Left lobe of liver (tissue), 2 donors: ENCODE measurements at regions not wholly inside any gene's neighbourhood (a gene's known extent, or its start where the extent isn't known, plus 50 kb on each side); places are given as distances from the start of the nearest gene placed in this dataset.
"Not testable (repeated sequence)": the region's sequence is repeated elsewhere in the genome, so short reads cannot be mapped to it uniquely, and the experiment has no call there.

Source experiments
- ATAC-seq: fragments of 200-7000 bp; cut with Tn5 transposase; one replicate; pipeline ENCODE4 v1.9.1; 2020; ENCODE audit warnings: mild to moderate bottlenecking, moderate library complexity
- DNase-seq: peaks from one replicate; pipeline ENCODE4 v3.0.0-alpha.2; 2020; ENCODE audit warnings: low spot score
- donor health status: DM: no; HTN: no; CAD: no; lungs with moderate emphysema.
- donor health status: DM: no; HTN: yes; CAD: no.

DNA sequence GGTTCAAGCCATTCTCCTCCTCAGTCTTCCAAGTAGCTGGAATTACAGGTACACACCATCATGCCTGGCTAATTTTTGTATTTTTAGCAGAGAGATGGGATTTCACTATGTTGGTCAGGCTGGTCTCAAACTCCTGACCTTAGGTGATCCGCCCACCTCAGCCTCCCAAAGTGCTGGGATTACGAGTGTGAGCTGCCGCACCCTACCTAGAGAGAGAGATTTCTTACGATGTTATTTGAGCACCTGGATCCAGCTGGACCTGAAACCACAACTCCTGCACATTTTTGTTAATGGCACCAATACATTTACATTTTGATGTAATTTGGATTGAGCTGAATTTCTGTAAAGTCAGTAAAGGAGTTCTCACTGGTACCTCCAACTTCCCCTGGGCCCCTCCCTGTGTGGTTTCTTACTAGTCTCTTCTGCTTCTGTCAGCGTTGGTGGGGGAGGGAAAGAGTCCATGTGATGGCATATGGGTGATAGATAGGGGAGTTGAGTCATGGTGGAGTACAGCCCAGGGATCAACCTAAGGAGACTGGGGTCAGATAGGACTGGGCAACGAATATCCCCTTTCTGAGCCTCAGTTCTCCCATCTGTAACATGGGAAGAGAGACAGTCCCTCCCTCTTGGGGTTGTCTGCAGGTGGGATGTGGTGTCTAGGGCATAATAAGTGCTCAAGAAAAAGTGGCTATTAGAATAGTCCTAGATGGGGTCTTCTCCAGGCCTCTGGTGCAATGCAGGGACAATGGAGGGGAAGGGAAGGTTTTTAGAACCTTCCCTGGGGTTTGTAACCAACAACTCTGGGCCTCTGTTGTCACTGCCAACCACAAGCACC is 83.3 kb upstream of the MED13L start:
- DNase-seq: no peak
- no peak for ATAC-seq

DNA sequence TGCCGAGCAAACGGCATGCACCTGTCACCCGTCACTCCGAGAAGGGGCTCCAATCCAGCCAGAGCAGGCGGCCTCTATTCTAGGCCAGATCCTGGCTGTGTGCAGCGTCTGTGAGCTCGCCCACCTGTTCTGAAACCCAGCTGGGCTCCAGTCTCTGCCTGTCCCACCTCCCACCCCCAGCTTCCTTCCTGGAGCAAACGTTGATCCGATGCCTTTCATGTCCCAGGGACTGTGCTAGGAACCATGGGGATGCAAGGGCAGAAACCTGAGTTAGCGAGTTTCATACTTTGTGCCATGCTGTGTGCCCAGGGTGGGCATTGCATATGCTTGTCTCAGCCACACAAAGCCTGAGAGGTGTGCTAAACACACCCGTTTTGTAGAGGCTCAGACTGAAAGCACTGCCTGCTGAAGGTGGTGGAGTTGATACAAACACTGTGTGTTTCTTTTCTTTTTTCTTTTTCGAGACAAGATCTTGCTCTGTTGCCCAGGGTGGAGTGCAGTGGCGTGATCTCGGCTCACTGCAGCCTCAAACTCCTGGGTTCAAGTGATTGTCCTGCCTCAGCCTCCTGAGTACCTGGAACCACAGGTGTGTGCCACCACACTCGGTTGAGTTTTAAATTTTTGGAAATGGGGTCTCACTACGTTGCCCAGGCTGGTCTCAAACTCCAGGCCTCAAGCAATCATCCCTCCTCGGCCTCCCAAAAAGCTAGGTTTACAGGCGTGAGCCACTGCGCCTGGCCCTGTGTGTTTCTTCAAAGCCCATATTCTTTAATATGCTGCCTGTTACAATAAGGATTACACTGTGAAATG is 84.1 kb upstream of the MED13L start:
- DNase-seq: no peak
- no peak for ATAC-seq

DNA sequence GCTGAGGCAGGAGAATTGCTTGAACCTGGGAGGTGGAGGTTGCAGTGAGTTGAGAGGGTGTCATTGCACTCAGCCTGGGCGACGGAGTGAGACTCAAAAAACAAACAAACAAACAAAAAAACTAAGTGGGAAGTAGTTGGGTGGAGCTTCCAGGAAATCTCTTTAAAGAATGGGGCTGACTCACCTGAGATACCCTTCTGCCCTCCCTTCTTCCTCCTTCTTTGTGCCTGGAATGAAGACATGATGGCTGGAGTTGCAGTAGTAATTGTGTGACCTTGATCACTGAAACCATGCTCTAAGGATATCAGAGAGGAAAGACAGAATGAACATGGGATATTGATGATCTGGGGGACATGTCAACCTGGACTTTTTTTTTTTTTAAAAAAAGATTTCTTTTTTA is 87.6 kb upstream of the MED13L start:
- DNase-seq (no peak), ATAC-seq (no peak)

DNA sequence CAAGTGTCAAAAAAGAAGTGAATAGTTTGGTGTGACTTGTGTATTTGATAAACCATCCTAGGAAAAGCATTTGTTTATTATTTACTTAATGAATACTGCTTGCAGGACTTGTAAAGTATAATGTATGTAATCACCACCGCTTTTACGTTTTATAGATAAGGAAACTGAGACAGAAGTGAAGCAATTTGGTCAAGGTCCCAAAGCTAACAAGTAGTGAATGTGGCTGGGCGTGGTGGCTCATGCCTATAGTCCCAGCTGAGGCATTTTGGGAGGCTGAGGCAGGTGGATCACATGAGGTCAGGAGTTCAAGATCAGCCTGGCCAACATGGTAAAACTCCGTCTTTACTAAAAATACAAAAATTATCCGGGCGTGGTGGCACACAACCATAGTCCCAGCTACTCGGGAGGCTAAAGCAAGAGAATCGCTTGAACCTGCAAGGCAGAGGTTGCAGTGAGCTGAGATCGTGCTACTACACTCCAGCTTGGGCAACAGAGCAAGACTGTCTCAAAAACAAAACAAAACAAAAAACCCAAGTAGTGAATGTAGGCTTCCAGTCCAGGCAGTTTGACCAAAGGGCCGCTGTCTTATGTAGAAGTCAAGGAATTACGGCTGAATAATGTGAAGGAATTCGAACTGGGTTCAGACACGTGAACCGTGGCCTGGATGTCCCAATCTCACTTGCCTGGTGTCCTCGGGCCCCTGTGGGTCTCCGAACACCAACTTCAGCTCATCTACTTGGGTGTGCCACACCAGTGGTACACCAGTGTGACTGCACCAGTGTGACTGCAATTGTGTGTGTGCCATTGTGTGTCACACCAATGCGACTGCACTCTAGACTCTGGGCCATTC is 88.3 kb upstream of the MED13L start:
- ATAC-seq: no peak
- DNase-seq: no peak

DNA sequence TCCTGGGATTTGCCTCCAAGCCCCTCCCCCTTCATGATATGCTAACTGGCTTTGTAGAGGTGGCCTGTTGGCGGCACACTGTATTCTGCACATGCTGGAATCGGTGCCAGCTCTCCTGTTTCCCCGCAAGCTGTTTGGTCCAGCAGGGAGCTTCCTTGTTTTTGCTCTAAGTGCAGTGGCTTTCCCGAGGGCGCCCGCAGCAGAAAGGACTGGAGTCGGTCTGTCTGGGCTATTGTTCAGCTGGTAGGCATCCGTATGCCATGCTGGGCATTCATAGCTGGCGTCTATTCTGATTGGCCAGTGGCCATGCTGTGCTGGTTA is 88.9 kb upstream of the MED13L start:
- peak; percentile 85 for ATAC-seq
- peak; percentile 80 for DNase-seq

DNA sequence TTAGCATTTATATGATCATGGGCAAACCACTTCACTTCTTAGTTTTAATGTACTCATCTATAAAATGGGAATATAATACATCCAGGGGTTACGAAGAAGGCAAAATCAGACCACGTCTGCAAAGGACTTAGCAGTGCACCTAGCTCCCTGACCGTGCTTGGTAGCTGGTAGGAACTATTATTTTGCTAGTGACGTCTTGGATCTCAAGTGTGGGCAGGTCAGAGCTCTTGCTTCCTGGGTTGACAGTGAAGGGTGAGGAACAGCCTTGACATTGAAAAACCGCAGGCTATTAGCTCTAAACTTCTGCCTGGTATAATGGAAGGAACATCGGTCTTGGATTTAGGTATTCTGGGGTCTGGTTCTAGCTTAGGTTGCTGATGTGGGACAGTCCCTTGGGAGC is 89.3 kb upstream of the MED13L start:
- DNase-seq (no peak), ATAC-seq (no peak)

GRCh38 chr12:116368196-116369194 is 91.0 kb upstream of the MED13L start:
- DNase-seq (peak; percentile 63), ATAC-seq (peak; percentile 78)

DNA sequence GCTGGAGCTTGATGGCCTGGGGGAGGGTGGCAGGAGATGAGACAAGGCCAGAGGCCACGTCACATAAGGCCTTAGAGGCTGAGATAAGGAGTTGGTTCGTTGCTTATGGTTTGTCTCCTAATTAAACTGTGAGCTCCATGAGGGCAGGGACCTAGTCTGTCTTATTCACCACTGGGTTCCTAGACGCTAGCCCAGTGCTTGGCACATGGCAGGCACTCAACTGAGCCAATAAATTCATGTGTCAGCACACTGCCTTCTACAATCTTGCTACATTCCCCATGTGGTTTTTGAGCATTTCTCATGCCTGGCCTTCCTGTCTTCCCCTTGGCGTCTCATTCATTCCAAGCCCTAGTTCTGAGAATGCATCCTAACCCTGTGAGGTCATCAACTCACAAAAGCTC is 92.5 kb upstream of the MED13L start:
- ATAC-seq: no peak
- no peak for DNase-seq

GRCh38 chr12:116370886-116371580 is 93.5 kb upstream of the MED13L start:
- DNase-seq: no peak

DNA sequence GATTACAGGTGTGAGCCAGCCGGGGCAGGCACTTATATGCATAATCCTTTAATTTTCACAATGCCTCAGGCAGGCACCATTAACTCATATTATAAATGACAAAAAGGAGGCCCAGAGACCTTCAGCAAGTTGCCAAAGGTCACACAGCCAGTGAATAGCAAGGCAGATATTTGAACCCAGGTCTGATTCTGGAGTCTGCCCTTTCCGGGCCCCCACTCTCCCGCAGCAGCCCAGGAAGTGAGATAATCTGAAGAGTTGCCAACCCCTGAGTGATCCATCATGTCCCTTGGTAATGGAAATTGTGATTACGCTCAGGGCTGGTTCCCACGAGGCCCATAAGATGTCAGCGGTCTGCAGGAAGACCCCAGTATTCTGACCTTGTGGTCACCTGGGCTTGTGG is 95.3 kb upstream of the MED13L start:
- DNase-seq (no peak), ATAC-seq (no peak)

More at GRCh38 chr12:116370886-116371580, 93.5 kb upstream of the MED13L start:
- no peak for ATAC-seq

DNA sequence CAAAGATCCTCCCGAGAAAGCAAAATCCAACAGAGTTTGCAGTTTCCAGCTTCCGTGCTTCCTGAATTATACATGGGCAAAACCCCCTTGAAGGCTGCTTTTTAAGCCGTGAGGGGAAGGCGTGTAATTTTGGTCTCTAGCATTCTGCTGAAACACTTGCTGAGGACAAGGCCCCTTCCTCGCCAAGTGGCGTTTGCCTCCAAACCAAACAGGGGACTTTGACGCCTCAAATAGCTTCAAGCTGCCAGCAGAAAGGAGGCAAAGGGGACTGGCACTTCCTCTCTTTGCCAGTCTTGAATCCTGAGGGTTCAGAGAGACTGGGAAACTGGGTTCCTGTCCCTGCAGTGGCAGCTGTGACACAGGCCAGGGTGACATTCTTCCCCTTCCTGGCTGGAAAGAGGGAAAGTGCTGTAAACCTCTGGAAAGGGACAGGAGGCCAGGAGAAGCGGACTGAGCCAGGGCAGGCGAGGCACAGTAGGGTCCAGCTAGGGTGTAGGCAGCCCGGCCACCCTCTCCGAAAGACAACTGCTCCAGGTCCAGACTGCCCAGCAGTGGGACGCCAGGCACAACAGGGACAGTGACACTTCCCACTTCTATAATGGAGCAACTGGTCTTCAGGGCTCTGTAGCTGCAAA is 96.2 kb upstream of the MED13L start:
- ATAC-seq (no peak), DNase-seq (no peak)

GRCh38 chr12:116374207-116374606 is 96.7 kb upstream of the MED13L start:
- ATAC-seq (no peak), DNase-seq (no peak)

- DNase-seq (no peak), ATAC-seq (no peak)
Measured at GRCh38 chr12:116375278-116375842, 97.9 kb upstream of the MED13L start.

- DNase-seq: peak; percentile 61
- peak; percentile 80 for ATAC-seq
Measured at GRCh38 chr12:116376354-116377193, 99.1 kb upstream of the MED13L start.

DNA sequence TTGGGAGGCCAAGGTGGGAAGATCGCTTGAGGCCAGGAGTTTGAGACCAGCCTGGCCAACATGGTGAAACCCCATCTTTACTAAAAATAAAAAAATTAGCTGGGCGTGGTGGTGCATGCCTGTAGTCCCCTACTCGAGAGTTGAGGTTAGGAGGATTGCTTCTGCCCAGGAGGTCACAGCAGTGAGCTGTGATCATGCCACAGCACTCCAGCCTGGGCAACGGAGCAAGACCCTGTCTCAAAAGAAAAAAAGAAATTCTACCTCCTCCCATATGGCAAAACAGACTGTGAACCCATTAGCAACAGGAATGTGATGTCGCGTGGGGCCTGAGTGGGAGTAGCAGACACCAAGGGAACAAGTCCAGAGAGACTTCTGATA is 99.7 kb upstream of the MED13L start:
- DNase-seq, ATAC-seq: not testable (repeated sequence)

GRCh38 chr12:116378002-116378401 is 100.5 kb upstream of the MED13L start:
- ATAC-seq (no peak), DNase-seq (no peak)

- DNase-seq (no peak), ATAC-seq (no peak)
Measured at GRCh38 chr12:116380108-116380507, 102.6 kb upstream of the MED13L start.

GRCh38 chr12:116380740-116381139 is 103.2 kb upstream of the MED13L start:
- not testable (repeated sequence) for DNase-seq, ATAC-seq
